BLaER1 treated with 17β-estradiol and CSF1 and Interleukin-3, amounts not matched to agents 10 nM and 100 nM (cell line): ENCODE measurements at regions not wholly inside any gene's neighbourhood (a gene's known extent, or its start where the extent isn't known, plus 50 kb on each side); places are given as distances from the start of the nearest gene placed in this dataset.

Experiments
- H3K27ac ChIP-seq, 11 experiments: shearing (Covaris generic); formaldehyde crosslinking; 2 replicates each; pipeline ENCODE4 v1.8.1; 2022
- H3K27me3 ChIP-seq, 11 experiments: shearing (Covaris generic); formaldehyde crosslinking; 2 replicates each; pipeline ENCODE4 v1.8.1; 2022
- H3K36me3 ChIP-seq, 11 experiments: shearing (Covaris generic); formaldehyde crosslinking; 2 replicates each; pipeline ENCODE4 v1.8.1; 2022
- H3K4me1 ChIP-seq, 10 experiments: shearing (Covaris generic); formaldehyde crosslinking; 2 replicates each; pipeline ENCODE4 v1.8.1; 2022
- H3K4me2 ChIP-seq, 11 experiments: shearing (Covaris generic); formaldehyde crosslinking; 2 replicates each; pipeline ENCODE4 v1.8.1; 2022
- H3K4me3 ChIP-seq, 10 experiments: shearing (Covaris generic); formaldehyde crosslinking; 2 replicates each; pipeline ENCODE4 v1.8.1; 2022
- H3K9ac ChIP-seq, 11 experiments: shearing (Covaris generic); formaldehyde crosslinking; 2 replicates each; pipeline ENCODE4 v1.8.1; 2022
- H3K9me3 ChIP-seq, 11 experiments: shearing (Covaris generic); formaldehyde crosslinking; replicated peaks in 1 of 11; 2 replicates each; pipeline ENCODE4 v1.8.1; 2022
- H4K20me1 ChIP-seq, 11 experiments: shearing (Covaris generic); formaldehyde crosslinking; 2 replicates each; pipeline ENCODE4 v1.8.1; 2022
- Cebpa-rat ChIP-seq, 11 experiments: shearing (Covaris generic); IDR thresholded peaks; 2 replicates each; pipeline ENCODE4 v1.8.1; 2022

DNA sequence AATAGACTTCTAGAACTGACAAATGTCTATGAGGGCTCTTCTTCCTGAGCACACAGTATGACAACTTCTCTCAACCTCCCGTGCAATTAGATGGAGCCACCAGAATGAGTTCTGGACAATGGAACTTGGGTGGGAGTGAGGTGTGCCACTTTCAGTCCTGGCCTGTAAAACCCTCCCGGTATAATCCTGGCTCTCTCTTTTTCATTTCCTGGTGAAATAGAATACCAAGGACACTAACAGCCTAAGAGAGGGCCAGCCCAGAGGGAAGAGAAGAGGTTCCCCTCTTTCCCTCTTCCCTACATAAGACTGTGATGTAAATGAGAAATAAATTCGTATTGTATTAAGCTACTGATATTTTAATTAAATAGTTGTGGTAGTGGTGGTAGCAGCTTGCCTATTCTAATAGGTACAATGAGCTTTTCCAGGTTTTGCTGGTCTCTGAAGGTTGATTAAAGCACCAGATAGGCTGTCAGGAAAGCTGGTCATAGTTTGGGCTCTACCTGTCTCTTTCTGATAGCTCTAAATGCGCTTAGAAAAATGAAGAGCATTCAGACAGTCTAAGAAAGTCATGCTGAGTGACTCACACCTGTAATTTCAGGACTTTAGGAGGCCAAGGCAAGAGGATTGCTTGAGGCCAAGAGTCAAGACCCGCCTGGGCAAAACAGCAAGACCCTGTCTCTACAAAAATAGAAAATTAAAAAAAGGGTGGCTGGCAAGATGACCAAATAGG is 108.6 kb upstream of the ZNF644 start:
- Histone ChIP-seq H3K36me3 (no peaks in the 10 kb centered on the region), H4K20me1 (no peaks in the 10 kb centered on the region), H3K9ac (no peak overlapping the region), H3K27ac (no peak overlapping the region), H3K9me3 (no peaks in the 10 kb centered on the region; a peak in 1 of 22 replicates), H3K4me3 (no peak overlapping the region), H3K4me1 (no peaks in the 10 kb centered on the region), H3K27me3 (no peaks in the 10 kb centered on the region), H3K4me2 (no peak overlapping the region)
- TF ChIP-seq Cebpa-rat (IDR thresholded peaks at IDR 0.05), result no peak

- Histone ChIP-seq H3K4me1 (0 out of 20 replicates have a peak, but pooled peaks cover 0 to 7% (median 0%) of the 10 kb centered on the region in 10 experiments), H3K9ac (no peak overlapping the region), H4K20me1 (no peaks in the 10 kb centered on the region), H3K27ac (no peak overlapping the region), H3K9me3 (no peaks in the 10 kb centered on the region; a peak in 1 of 22 replicates), H3K27me3 (no peaks in the 10 kb centered on the region), H3K4me3 (no peak overlapping the region), H3K4me2 (no peak overlapping the region), H3K36me3 (no peaks in the 10 kb centered on the region)
- no peak for TF ChIP-seq Cebpa-rat (IDR thresholded peaks at IDR 0.05)
Observed at GRCh38 chr1:91129458-91129857, 107.6 kb upstream of the ZNF644 start.

GRCh38 chr1:91129017-91129416 is 107.2 kb upstream of the ZNF644 start:
- H3K4me3 ChIP-seq, result no peak overlapping the region
- H3K36me3 ChIP-seq, result no peaks in the 10 kb centered on the region
- H3K4me1 ChIP-seq, result 0 out of 20 replicates have a peak, but pooled peaks cover 0 to 8% (median 0%) of the 10 kb centered on the region in 10 experiments
- no peak overlapping the region for H3K4me2 ChIP-seq
- TF ChIP-seq Cebpa-rat (IDR thresholded peaks at IDR 0.05), result no peak
- no peaks in the 10 kb centered on the region; a peak in 1 of 22 replicates for H3K9me3 ChIP-seq
- no peak overlapping the region for H3K9ac ChIP-seq
- H3K27me3 ChIP-seq, result no peaks in the 10 kb centered on the region
- H3K27ac ChIP-seq, result no peak overlapping the region
- no peaks in the 10 kb centered on the region for H4K20me1 ChIP-seq

DNA sequence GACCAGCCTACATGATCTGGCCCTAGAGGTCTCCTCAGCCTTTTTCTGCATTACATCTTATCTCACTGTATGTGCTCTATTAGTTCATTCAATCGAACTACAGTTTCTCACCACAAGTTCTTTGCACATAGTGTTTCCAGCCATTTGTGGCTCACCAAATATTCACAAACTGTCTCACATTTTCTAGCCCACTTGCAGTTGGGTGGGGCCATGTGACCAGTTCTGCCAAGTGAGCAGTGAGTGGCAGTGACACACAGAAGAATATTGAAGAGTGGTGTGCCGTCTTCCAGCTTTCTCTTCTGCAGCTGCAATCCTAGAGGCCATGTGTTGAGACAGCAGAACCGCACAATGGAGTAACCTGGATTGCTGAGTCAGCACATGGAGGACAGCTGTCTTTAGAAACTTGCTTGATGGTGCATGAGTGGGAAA is 103.2 kb upstream of the ZNF644 start:
- H3K9me3 ChIP-seq, result no peaks in the 10 kb centered on the region; a peak in 1 of 22 replicates
- no peak overlapping the region for H3K9ac ChIP-seq
- no peak for TF ChIP-seq Cebpa-rat (IDR thresholded peaks at IDR 0.05)
- H4K20me1 ChIP-seq, result no peaks in the 10 kb centered on the region
- H3K27me3 ChIP-seq, result no peaks in the 10 kb centered on the region
- no peak overlapping the region for H3K27ac ChIP-seq
- H3K4me3 ChIP-seq, result no peak overlapping the region
- 0 out of 20 replicates have a peak, but pooled peaks cover 0 to 8% (median 0%) of the 10 kb centered on the region in 10 experiments for H3K4me1 ChIP-seq
- peak overlapping the region in 2 of 11 experiments; percentile 16 to 63; a peak in 3 of 22 replicates for H3K4me2 ChIP-seq
- no peaks in the 10 kb centered on the region for H3K36me3 ChIP-seq

DNA sequence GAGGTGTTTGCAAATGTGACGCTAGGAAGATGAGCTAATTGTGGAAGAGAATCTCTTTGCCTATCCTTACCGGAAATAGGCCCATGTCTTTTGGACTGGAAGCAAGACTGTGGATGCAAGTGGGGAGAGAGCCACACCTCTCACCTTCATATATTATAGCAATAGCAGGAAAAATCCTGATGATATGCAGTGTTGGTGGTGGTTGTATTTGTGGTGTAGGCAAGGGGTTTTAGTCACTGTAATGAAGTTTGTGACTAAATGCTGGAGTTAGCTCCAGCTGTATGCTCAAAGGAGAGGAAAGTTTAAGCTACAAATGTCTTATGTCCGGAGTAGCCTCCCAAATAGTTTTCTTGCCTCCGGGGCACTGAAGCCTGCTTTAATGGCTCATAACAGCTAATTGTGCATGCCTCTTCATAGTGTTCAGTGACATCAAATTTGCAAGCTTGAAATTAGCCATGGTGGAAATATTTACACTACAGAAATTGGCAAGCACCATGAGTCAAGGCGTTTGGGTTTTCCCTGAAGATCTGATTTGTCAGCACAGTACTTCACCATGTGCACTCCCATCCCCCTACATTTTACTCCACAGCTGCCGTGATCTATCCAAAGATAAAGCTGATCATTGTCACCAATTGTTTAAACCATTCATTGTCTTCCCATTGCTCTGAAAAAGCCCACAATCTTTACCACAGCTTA is 102.6 kb upstream of the ZNF644 start:
- TF ChIP-seq Cebpa-rat (IDR thresholded peaks at IDR 0.05), result no peak
- Histone ChIP-seq H3K27me3 (no peaks in the 10 kb centered on the region), H4K20me1 (no peaks in the 10 kb centered on the region), H3K4me3 (no peak overlapping the region), H3K4me2 (peak overlapping the region in 2 of 11 experiments; percentile 16 to 63; a peak in 2 of 22 replicates), H3K27ac (no peak overlapping the region), H3K9me3 (no peaks in the 10 kb centered on the region; a peak in 1 of 22 replicates), H3K4me1 (0 out of 20 replicates have a peak, but pooled peaks cover 0 to 8% (median 0%) of the 10 kb centered on the region in 10 experiments), H3K36me3 (no peaks in the 10 kb centered on the region), H3K9ac (no peak overlapping the region)

- TF ChIP-seq Cebpa-rat (IDR thresholded peaks at IDR 0.05), result no peak
- no peaks in the 10 kb centered on the region for H4K20me1 ChIP-seq
- H3K9ac ChIP-seq, result no peak overlapping the region
- H3K36me3 ChIP-seq, result no peaks in the 10 kb centered on the region
- H3K27me3 ChIP-seq, result no peaks in the 10 kb centered on the region
- H3K4me3 ChIP-seq, result no peak overlapping the region
- 0 out of 20 replicates have a peak, but pooled peaks cover 0 to 8% (median 0%) of the 10 kb centered on the region in 10 experiments for H3K4me1 ChIP-seq
- H3K27ac ChIP-seq, result no peak overlapping the region
- no peaks in the 10 kb centered on the region; a peak in 1 of 22 replicates for H3K9me3 ChIP-seq
- H3K4me2 ChIP-seq, result no peak overlapping the region
Observed at GRCh38 chr1:91123773-91124172, 101.9 kb upstream of the ZNF644 start.

GRCh38 chr1:91123319-91123718 is 101.5 kb upstream of the ZNF644 start:
- Histone ChIP-seq H3K4me2 (no peak overlapping the region), H3K9ac (no peak overlapping the region), H3K9me3 (no peaks in the 10 kb centered on the region), H3K27me3 (no peaks in the 10 kb centered on the region), H3K4me3 (no peak overlapping the region), H3K27ac (no peak overlapping the region), H3K36me3 (no peaks in the 10 kb centered on the region), H3K4me1 (0 out of 20 replicates have a peak, but pooled peaks cover 0 to 8% (median 0%) of the 10 kb centered on the region in 10 experiments), H4K20me1 (no peaks in the 10 kb centered on the region)
- no peak for TF ChIP-seq Cebpa-rat (IDR thresholded peaks at IDR 0.05)

DNA sequence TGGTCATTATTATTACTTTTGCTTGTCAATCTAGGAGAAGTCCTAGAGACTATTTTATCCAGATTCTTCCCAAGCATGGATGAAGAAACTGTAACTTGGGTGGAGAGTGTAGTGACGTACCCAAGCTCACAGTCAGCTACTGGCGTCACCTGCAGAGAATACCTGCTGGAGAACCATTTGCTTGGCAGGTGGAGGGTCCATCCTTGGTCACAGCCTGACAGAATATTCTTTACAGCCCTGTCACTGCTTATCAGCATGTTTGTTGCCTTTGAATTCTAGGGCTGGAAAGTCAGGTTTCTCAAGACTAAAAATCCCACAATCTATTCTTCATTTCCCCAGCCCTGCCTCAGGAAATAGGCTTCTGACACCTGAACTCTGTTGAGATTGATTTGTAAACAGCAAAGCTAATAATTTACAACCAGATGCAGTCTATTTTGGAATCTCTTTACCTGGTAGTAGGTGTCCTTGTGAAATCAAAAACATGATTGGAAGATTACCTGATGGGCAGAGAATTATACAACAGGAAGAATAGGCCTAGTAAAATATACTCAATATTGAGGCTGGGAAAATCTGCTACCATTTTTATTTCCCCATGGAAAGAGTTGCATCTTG is 100.4 kb upstream of the ZNF644 start:
- Histone ChIP-seq H3K9me3 (no peaks in the 10 kb centered on the region), H4K20me1 (no peaks in the 10 kb centered on the region), H3K4me2 (no peak overlapping the region), H3K27me3 (no peaks in the 10 kb centered on the region), H3K4me3 (no peak overlapping the region), H3K4me1 (0 out of 20 replicates have a peak, but pooled peaks cover 0 to 8% (median 0%) of the 10 kb centered on the region in 10 experiments), H3K36me3 (no peaks in the 10 kb centered on the region), H3K9ac (no peak overlapping the region), H3K27ac (no peak overlapping the region)
- no peak for TF ChIP-seq Cebpa-rat (IDR thresholded peaks at IDR 0.05)

DNA sequence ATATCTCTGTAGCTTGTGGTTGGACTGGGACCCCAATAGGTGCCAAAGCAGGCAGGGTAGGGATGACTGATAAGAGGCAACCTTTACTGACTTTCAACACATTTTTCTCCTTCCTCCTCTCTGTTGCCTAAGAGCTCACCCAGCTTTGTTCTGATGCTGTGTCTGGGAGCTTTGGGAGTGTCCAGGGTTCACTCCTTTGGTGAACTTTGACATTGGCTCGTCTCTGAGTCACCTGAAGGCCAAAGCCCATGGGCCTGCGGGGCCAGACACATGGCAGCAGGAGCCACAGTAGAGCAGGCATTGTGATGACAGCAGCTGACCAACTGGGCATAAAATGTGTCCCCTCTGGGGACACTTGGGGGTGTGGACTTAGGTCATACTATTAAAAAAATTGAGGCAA is 99.5 kb upstream of the ZNF644 start:
- no peak for TF ChIP-seq Cebpa-rat (IDR thresholded peaks at IDR 0.05)
- no peak overlapping the region for H3K9ac ChIP-seq
- no peaks in the 10 kb centered on the region for H3K36me3 ChIP-seq
- 0 out of 20 replicates have a peak, but pooled peaks cover 0 to 8% (median 0%) of the 10 kb centered on the region in 10 experiments for H3K4me1 ChIP-seq
- H3K4me3 ChIP-seq, result no peak overlapping the region
- no peaks in the 10 kb centered on the region for H3K9me3 ChIP-seq
- H4K20me1 ChIP-seq, result no peaks in the 10 kb centered on the region
- no peak overlapping the region for H3K4me2 ChIP-seq
- H3K27me3 ChIP-seq, result no peaks in the 10 kb centered on the region
- peak overlapping the region in 2 of 11 experiments; percentile 10 to 19; a peak in 1 of 22 replicates for H3K27ac ChIP-seq
